ENCODE measurements at regions not wholly inside any gene's neighbourhood (a gene's known extent, or its start where the extent isn't known, plus 50 kb on each side); places are given as distances from the start of the nearest gene placed in this dataset.
A peak's percentile ranks its signal among the peaks of the same experiment; 100 is the strongest.

DNA sequence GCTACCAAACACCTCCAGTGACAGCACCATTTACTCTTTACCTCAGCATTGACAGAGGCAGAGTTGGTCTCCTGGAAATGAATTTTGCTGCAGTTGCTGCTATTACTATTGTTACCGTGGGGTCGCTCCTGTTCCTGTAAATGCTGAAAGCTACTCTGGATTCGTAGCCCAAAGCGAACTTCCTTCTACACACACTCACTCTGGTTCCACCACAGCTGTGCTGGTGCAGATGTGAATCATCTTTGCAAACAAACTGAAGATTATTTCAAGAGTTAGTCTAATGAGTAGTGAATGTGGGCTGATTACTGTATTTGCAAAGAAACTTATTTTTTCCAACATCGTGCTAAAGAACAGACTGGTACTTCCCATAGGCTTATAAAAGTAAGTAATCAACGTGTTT, 304.0 kb downstream of the LPIN1 start:
- no peak for DNase-seq (ENCODE audit: extremely low read depth in 1 of 2, low read depth in 1 of 2)

DNA sequence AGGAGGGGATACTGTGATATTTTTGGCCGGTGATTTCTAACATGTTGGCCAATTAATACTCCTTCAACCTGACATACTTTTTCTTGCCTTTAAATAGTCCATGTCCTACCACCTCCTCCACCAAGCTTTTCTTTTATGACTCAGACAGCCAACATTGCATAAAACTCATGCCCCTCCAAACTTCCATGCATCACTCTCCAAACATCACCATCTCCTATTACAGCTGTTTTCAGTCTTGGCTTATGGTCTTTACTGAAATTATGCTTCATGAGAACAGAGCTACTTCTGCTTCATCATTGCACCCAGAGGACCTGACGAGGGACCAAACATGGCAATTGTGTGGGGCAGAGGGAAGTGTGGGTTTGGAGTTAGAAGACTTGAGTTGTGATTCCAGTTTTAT, 305.4 kb downstream of the LPIN1 start:
- DNase-seq (ENCODE audit: extremely low read depth in 1 of 2, low read depth in 1 of 2): no peak

DNA sequence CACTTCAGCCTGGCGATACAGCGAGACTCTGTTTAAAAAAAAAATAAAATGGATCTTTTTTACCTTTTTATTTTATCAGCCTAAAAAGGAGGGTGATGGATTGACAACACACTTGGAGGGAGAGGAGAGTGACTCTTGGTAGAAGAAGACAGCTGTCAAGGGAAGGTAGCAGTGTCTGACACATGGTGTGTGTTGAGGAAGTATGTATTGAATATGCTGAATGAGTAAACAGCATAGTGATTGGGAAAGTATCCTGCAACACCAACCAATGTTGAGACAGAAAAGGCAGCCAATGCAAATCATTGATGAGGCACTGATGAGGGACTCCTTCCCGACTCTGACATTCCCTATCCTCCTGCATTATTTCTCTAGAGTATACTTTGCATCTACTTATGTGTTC, 306.4 kb downstream of the LPIN1 start:
- no peak for DNase-seq (ENCODE audit: extremely low read depth in 1 of 2, low read depth in 1 of 2)

DNA sequence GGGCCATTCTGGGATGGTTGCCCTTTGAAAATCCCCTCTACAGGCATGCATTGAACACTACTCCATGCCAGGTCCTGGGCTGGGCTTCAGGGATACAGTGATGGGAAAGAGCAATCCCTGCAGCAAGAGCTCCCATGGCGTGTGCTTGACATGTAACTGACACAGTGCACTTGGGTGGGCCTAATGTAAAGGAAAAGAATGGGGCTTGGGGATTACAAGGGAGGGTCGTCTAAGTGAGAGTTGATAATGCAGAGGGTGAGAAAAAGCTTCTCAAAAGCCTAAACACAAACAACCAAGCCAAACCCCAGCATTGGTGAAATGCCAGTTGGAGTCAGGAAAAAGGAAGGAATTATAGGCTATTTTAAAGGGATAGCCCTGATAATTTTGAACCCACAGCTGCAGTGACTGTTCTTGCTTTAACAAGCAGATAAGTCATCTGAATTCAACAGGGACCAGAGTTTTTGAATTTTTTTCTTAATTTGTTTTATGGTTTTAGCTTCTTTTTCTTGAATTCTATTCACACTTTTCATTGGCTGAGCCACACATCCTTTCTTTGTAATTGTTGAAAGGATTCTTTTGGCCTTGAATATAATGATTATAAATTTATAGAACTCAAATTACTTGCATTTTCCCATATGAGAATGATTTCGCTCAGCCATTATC, 308.7 kb downstream of the LPIN1 start:
- DNase-seq (ENCODE audit: extremely low read depth in 1 of 2, low read depth in 1 of 2): no peak

DNA sequence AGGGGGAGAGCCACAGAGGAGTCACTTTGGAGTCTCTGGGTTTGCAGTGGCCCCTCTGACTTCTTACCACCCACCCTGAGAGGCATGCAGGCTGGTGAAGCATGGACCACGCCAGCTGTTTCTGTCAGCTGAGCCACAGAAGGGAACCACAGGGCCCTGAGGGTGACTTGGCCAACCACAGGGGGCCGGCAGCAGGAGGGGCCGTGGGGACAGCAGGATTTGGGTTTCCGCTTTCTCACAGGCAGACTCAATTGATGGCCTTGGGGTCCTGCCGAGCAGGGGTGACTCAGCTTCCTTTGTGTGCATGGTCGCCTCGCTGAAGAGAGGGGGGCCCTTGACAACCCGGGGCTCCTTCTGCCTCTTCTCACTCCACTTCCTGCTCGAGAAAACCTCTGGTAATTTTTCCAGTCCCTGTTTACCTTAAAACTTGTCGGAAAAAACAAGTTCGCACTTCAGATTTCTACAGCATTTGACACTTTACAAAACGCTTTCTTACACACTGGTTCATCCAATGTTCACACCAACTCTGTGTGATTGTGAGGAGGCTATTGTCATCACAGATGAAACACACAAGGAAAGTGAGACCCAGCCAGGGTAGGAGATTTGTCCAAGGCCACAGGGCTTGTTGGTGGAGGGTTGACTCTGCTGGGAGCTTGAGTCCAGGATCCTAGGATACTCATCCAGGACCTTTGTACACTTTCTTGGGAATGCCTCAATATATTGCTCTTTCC, 311.2 kb downstream of the LPIN1 start:
- peak; percentile 17 to 26 for DNase-seq (ENCODE audit: extremely low read depth in 1 of 2, low read depth in 1 of 2)

DNA sequence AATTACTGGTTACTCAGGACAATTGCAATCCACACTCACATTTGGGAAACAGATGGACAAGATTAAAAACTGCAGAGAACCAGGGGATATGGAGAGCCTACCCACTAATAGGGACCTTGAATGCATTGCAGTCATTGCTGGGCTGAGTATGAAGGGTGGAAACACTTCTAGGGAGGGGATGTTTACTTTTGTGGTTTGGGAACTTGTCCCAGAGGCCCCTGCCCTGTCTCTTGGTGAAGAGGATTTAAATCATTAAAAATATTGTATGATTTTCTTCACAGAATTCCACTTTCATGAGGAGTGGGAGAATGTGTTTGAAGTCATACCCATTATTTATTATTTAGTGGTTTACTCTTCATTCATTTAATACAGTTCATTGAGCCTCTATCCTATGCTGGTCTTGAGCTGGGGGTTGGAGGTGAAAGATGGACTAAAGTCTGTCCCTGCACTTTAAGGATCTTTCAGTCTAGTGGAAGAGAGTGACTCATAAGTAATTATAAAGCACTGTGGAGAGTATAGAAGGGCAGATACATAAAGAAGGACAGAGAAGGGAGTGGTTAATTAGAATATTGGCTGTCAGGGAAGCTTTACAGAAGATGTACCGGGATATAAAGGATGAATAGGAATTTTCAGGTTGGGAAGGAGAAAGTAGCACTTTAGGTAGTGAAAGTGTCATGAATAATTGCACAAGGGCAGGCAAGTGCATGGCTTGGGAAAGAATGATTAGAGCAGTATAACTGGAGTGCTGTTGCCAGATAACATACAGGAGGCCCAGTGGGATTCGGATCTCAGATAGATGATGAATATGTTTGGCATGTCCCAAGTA, 313.4 kb downstream of the LPIN1 start:
- no peak for DNase-seq (ENCODE audit: extremely low read depth in 1 of 2, low read depth in 1 of 2)

DNA sequence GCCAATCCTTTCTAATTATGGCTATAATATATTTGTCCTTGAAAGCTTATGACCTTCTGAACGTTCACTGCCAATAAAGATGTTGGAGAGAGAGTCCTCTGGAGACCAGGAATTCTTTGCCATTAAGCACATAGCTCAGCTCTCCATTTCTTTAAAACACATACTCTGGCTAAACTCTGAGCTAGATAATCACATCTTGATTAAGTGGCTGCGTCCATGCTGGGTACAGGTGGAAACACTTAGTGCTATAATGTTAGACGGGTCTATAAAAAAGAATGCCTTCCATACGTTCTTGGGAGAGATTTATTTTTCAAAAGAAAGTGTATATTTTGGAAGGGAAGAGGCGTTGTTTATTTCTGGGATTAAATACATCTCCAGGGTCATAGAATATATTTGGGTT, 314.5 kb downstream of the LPIN1 start:
- DNase-seq (ENCODE audit: extremely low read depth in 1 of 2, low read depth in 1 of 2): no peak

DNA sequence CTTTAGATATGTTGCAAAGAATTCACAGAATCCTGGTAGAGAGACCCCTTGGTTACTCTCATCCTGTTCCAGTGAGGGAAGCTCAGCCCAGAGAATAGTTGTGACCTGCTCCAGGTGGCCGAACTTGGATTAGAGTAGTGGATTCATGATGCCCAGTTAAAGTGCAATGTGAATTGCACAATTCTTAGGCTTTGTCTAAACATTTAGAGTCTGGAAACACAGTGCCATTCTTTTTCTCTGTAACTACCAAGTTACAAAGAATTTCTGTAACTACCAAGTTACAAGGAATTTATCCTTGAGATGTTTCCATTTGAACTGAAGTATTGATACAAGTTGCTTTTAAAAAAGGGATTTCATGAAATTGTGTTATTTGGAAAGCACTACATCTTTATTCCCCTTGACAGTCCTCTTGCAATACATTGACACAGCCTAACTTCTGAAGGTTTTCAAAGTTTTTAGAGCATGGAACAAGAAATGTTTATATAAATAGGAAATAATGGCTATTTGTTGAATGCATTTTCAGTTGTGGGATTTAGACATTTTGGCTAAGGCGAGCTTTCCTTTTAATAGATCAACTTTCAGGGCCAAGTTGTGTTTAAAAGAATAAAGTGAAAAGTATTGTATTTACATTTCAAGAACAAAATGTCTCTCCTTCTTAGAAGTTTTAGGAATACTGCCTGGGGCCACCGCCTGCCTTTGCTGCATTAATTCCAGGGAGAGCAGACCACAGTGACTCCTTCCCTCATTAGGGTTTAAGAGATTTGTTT, 315.0 kb downstream of the LPIN1 start:
- no peak for DNase-seq (ENCODE audit: extremely low read depth in 1 of 2, low read depth in 1 of 2)

DNA sequence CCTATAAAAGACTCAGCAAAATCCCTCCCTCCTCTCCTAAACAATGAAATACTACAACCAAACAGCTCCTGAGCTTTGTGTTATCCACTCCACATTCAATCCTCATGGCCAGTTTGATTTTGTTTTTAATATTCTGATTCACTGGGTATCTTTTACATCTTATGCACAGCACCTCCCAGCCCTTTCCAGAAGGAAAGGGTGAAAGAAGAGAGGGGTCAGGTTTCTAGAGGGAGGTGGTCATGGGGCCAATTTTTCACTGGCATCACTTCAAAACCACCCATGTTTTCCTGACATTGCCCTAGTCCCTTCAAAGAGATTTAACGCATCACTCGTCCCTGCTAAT, 315.6 kb downstream of the LPIN1 start:
- no peak for DNase-seq (ENCODE audit: extremely low read depth in 1 of 2, low read depth in 1 of 2)

DNA sequence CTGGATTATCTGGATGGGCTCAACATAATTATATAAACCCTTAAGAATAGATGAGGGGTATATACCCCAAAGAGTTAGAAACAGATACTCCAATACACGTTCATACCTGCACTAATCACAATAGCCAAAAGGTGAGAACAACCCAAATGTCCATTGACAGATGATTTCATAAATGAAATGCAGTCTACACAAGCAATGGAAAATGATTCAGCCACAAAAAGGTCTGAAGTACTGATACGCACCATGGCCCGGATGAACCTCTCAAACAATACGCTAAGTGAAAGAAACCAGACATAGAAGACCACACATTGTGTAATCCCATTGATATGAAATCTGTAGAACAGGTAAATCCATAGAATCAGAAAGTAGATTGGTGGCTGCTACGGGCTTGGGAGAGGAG, 316.8 kb downstream of the LPIN1 start:
- no peak for DNase-seq (ENCODE audit: extremely low read depth in 1 of 2, low read depth in 1 of 2)

DNA sequence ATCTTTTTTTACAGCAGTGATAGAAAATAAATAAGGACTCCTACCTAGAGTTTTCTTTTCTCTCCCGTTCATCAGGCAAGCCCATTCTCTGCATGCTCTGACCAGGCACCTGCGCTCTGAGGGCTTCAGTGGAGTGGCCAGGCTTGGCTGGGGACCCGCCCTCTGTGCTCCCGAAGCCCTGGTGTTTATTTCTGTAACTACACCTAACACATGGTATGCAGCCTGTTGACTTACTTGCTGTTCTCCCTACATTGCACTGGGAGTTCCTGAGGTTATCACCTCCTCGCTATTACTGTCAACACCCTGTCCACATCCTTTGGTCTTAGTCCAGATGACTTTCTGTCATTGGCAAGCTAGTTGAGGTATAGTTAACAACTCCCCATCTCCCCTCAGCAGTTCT, 317.7 kb downstream of the LPIN1 start:
- no peak for DNase-seq (ENCODE audit: extremely low read depth in 1 of 2, low read depth in 1 of 2)

DNA sequence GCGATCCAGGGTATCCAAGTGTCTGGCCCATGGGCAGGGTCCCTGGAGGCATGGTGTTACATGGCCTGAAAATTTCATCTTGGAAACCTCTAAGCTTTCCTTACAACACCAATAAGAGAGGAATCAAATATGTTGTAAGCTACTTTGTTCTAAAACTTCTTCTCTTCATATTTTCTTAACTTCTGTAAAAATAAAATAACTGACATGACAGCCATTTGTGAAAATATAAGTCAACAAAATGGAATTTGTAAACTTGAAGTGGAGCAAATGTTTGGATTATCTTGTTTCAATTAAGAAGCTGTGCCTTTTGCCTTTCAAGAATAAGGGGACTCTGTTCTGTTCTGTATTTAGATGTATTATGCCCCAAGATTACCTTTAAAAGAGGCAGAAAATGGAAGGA, 319.7 kb downstream of the LPIN1 start:
- DNase-seq (ENCODE audit: extremely low read depth in 1 of 2, low read depth in 1 of 2): no peak

DNA sequence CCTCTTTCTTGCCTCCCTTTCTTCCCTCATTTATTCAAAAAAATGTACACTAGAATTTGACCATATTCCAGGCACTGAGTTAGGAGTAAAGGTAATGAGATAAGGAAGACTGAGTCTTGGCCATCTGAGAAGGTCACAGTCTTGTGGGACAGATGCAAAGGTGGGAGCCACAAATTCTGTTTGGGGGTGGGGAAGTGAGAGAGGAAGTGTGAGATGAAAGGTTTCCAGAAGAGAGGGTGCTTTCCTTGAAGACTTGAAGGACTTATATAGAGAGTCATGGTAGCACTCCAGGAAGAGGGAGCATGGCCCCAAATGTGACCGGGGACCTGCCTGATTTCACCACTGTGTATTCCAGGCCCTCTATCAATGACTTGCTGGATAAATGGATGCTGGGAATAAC, 320.6 kb downstream of the LPIN1 start:
- DNase-seq (ENCODE audit: extremely low read depth in 1 of 2, low read depth in 1 of 2): no peak

DNA sequence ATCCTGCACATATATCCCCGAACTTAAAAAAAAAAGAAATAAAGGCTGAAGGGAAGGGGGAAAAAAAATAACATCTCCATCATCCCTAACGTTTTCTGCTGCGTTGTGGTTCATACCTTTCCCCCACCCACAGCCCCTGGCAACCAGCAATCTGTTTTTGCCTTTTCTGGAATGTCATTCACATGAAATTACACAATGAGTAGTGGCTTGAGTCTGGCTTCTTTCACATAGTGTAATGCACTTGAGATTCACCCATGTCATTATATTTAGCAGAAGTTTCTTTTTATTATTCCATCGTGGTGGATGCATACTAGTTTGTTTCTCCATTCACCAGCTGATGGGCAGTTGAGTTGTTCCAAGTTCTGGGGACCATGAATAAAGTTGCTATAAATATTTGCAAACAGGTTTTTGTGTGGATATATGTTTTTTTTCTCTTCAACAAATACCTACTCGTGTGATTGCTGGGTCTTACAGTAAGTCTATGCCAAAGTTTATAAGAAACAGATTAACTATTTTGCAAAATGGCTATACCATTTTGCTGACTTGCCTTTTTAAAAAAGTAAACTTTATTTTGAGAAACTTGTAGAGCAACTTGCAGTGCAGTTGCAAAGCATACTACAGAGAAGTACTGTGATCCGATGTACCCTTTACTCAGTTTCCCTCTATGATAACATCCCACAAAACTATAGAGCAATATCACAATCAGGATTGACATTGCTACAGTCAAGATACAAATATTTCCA, 322.5 kb downstream of the LPIN1 start:
- DNase-seq (ENCODE audit: extremely low read depth in 1 of 2, low read depth in 1 of 2): no peak

DNA sequence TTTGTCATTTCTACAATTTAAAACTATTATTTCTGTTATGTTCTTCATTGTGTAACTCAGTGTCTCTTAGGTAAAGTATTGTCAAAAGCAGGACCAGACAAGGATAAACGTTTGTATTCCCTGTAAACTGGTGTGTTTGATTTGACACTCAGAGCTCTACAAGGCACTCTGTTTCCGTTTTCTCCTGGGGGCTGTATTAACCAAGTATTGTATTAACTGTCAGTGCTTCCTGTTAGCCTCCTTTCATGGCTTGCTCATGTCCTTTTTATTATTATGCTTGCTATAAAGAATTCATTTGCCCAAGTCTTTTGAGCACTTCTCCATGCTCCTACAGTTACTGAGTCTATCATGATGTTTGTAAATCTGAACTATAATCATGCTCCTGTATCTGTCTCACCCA, 323.7 kb downstream of the LPIN1 start:
- no peak for DNase-seq (ENCODE audit: extremely low read depth in 1 of 2, low read depth in 1 of 2)

DNA sequence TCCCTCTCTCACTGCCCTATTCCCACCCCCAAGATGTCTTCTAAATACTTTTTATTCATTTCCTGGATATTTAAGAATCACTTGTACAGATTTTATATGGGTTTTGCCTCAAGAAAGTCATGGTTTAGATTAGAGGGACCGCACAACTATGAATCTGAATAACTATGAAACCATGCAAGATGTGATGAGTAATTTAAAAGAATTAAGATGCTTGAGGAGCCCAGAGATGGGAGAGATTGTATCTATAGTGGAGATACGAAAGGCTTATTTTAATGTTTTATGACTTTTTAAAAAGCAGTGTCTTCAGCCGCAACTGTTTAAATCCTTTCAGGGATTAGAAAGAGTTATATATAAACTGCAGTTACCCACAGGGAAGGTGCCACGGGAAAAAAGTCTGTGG, 324.1 kb downstream of the LPIN1 start:
- no peak for DNase-seq (ENCODE audit: extremely low read depth in 1 of 2, low read depth in 1 of 2)

DNA sequence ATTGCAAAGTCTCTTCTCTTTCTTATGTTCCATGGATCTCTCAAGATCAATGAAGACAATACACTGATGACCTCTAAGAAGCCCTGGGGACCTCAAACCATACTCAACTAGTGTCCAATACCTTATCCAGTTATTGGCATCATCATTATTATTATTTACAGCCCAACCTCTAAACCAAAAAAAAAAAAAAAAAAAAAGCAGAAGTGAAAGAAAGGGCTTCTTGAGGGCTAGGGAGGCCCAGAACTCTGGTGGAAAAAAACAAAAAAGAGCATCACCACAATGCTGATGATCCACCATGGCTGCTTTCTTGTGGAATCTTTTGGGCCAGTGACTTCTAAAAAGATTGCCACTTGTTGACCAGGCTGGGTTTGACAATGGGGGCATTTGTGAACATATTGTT, 324.9 kb downstream of the LPIN1 start:
- DNase-seq (ENCODE audit: extremely low read depth in 1 of 2, low read depth in 1 of 2): no peak

DNA sequence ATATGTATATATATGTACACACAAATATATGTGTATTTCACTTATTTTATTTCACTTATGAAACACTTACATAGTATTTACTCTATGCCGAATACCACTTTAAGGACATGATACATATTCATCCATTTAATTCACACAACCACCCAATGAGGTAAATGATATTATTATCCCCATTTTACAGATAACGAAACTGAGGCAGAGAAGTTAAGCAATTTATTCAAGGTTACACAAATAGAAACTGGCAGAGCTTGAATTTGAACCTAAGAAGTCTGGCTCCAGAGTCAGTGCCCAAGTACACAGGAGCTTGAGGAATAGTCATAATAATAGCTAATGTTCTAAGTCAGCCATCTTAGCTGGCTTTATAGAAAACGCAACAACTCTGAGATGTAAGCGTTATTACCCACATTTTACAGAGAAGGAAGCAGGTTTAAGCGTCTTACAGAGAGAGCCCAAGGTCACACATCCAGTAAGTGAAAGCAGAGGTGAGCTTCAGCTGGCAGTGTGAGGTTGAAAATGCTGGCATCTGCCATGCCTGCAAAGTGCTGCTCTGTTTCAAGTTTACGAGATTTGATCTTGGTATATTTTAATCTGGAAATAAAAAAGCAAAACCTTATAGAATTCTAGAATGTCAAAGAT, 326.9 kb downstream of the LPIN1 start:
- no peak for DNase-seq (ENCODE audit: extremely low read depth in 1 of 2, low read depth in 1 of 2)

DNA sequence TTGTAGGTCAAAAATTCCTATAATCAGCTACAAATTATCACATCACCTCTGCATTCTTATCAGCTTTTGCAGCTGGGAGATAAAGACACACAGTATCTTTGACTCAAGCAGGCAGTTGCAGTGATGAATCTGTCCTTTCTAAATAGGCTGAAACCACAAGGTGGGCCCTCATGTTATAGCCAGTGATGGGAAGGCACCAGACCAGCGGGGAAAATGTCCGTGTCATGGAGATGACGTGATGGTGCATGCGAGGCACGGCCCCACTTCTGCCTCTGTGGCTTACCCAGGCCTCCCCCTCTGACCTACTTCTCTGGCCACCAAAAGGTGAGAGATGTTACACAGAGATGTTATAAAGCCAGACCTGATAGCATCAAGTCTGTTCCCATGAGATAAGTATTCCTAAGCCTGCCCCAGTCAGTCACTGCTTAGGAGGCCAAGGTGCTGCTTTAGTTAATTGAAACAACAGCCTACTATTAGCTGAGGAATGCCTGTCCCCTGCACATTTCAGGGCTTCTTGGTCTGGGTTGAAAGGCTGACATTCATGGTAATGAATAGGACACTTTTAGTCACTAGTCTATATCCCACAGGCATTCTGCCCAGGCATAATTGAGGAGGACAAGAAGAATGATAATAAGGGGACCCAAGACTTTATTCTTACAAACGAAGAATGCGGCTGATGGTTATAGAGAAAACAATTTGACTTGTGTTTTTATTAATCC, 327.9 kb downstream of the LPIN1 start:
- DNase-seq (ENCODE audit: extremely low read depth in 1 of 2, low read depth in 1 of 2): no peak

DNA sequence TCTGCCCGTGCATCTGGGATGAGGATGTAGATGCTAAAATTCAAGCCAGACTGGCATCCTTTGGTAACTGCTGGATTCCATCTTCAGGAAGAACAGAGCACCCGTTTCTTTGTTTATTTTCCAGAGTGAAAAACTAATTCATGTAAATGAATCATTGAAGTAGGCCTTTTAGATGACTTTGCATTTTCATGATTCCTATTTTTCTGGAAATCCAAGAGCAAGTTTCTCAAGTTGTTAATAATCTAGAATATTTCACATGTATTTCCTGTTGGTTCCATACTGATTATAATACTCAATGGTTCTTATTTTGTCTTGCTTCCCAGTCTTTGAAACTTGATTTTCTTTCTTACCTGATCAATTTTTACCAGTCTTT, 328.4 kb downstream of the LPIN1 start:
- DNase-seq (ENCODE audit: extremely low read depth in 1 of 2, low read depth in 1 of 2): no peak
